Osteoblast (primary cell): ENCODE measurements at regions not wholly inside any gene's neighbourhood (a gene's known extent, or its start where the extent isn't known, plus 50 kb on each side); places are given as distances from the start of the nearest gene placed in this dataset.

Experiments used
- DNase-seq: peaks from one replicate; pipeline ENCODE4 v3.0.0; 2011; ENCODE audit warnings: low spot score, mixed read lengths; ENCODE audit not compliant: insufficient read length; ENCODE audit errors: missing footprints
- H2AFZ ChIP-seq: 2 replicates; pipeline ENCODE4 v1.6.0; 2011; ENCODE audit warnings: mild to moderate bottlenecking, low read length
- H3K27ac ChIP-seq: 2 replicates; pipeline ENCODE4 v1.5.1; 2011; ENCODE audit warnings: mild to moderate bottlenecking, low read depth, low read length, moderate library complexity
- H3K27me3 ChIP-seq: 2 replicates; pipeline ENCODE4 v1.6.0; 2012; ENCODE audit warnings: mild to moderate bottlenecking, control low read depth, inconsistent platforms, low read length, moderate library complexity; ENCODE audit not compliant: insufficient read depth
- H3K36me3 ChIP-seq: 2 replicates; pipeline ENCODE4 v1.5.1; 2011; ENCODE audit warnings: mild to moderate bottlenecking, low read length, control low read depth, moderate library complexity; ENCODE audit not compliant: insufficient read depth
- H3K4me1 ChIP-seq: 2 replicates; pipeline ENCODE4 v1.5.1; 2011; ENCODE audit warnings: mild to moderate bottlenecking, low read length, control low read depth, moderate library complexity; ENCODE audit not compliant: insufficient read depth
- H3K4me2 ChIP-seq: 2 replicates; pipeline ENCODE4 v1.6.0; 2011; ENCODE audit warnings: mild to moderate bottlenecking, low read length; ENCODE audit not compliant: insufficient read depth
- H3K4me3 ChIP-seq: fragments of 200-600 bp; sonication (generic); 3 replicates; pipeline ENCODE4 v1.5.1; 2012; ENCODE audit warnings: mild to moderate bottlenecking, low read length, inconsistent platforms; ENCODE audit not compliant: insufficient read depth
- H3K79me2 ChIP-seq: 2 replicates; pipeline ENCODE4 v1.6.0; 2012; ENCODE audit warnings: mild to moderate bottlenecking, low read length, control low read depth, inconsistent platforms; ENCODE audit not compliant: insufficient read depth
- H3K9me3 ChIP-seq: 2 replicates; pipeline ENCODE4 v1.5.1; 2011; ENCODE audit warnings: low read depth, low read length, control low read depth
- H4K20me1 ChIP-seq: 2 replicates; pipeline ENCODE4 v1.6.0; 2012; ENCODE audit warnings: mild to moderate bottlenecking, low read length, control low read depth; ENCODE audit not compliant: insufficient read depth
- TF ChIP-seq, protein P1 (sequence below): IDR thresholded peaks from 2 replicates; pipeline ENCODE4 v1.5.1; 2011; ENCODE audit warnings: mild to moderate bottlenecking, low read depth, low read length, moderate library complexity; ENCODE audit errors: extremely low read depth

- Histone ChIP-seq H3K36me3 (no peaks in the 10 kb centered on the region), H4K20me1 (peaks cover 7% of the 10 kb centered on the region), H2AFZ (no peak overlapping the region), H3K4me2 (no peak overlapping the region), H3K79me2 (no peaks in the 10 kb centered on the region), H3K27me3 (peaks cover 23% of the 10 kb centered on the region), H3K4me1 (no peaks in the 10 kb centered on the region), H3K9me3 (no peaks in the 10 kb centered on the region), H3K27ac (no peak overlapping the region), H3K4me3 (no peak overlapping the region)
- no peak for DNase-seq
- TF ChIP-seq, protein P1, sequence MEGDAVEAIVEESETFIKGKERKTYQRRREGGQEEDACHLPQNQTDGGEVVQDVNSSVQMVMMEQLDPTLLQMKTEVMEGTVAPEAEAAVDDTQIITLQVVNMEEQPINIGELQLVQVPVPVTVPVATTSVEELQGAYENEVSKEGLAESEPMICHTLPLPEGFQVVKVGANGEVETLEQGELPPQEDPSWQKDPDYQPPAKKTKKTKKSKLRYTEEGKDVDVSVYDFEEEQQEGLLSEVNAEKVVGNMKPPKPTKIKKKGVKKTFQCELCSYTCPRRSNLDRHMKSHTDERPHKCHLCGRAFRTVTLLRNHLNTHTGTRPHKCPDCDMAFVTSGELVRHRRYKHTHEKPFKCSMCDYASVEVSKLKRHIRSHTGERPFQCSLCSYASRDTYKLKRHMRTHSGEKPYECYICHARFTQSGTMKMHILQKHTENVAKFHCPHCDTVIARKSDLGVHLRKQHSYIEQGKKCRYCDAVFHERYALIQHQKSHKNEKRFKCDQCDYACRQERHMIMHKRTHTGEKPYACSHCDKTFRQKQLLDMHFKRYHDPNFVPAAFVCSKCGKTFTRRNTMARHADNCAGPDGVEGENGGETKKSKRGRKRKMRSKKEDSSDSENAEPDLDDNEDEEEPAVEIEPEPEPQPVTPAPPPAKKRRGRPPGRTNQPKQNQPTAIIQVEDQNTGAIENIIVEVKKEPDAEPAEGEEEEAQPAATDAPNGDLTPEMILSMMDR: no peak
Observed at GRCh38 chrX:69320116-69320515, 154.9 kb upstream of the PJA1 start.

DNA sequence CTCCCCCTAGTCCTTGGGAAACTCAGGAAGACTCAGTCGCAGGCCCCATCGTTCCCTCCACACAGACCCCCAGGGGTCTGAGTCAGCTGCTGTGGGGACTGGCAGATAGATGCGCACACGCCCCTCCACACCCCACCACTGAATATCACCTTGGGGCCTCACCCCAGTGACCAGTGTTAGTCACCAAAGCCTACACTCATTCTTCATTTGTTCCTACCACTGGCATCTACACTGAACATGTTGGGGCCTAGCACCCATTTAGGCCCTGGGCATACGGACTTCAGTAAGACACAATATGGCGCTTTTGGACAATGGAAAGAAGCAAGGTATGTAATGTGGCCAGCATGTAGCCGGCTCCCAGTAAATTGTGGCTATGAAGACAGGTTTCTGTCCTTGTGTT is 154.1 kb upstream of the PJA1 start:
- TF ChIP-seq, protein P1: no peak
- Histone ChIP-seq H3K9me3 (no peaks in the 10 kb centered on the region), H2AFZ (no peak overlapping the region), H3K4me2 (no peak overlapping the region), H3K27me3 (peaks cover 23% of the 10 kb centered on the region), H3K27ac (no peak overlapping the region), H3K79me2 (no peaks in the 10 kb centered on the region), H3K4me1 (no peaks in the 10 kb centered on the region), H3K4me3 (no peak overlapping the region), H3K36me3 (no peaks in the 10 kb centered on the region), H4K20me1 (peaks cover 7% of the 10 kb centered on the region)
- DNase-seq: no peak

DNA sequence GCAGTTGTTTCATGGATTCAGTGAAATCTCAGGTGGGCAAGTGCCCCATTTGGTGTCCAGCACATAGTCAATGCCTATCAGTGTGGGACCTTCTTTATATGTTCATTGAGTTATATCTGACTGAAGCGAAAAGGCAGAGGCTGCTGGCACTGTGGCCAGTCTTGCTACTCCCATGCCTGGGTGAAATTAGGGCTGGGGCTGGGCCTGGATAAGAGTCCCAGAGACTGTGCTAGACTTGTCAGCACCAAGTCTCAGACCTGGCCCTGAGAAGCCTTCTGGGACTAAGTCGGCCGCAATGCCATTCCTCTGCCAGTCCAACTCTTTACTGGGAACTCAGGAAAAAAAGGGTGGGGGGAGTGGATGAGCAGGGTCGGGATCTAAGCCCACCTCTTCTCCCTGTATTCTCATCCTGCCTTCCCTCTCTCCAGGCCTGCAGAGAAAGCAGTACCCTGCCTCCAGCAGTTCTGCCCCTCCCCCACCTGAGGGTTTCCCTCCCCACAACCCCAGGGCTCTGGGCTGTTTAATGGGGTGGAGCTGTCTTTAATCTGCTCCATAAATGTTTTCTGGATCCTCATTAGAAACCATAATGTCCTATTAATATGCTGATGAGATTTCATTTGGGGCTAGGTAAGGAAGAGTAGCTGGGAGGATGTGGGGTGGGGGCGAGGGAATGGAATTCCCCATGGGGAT is 153.5 kb upstream of the PJA1 start:
- H3K36me3 ChIP-seq: no peaks in the 10 kb centered on the region
- H3K27ac ChIP-seq: no peak overlapping the region
- no peaks in the 10 kb centered on the region for H3K9me3 ChIP-seq
- no peaks in the 10 kb centered on the region for H3K4me1 ChIP-seq
- peaks cover 23% of the 10 kb centered on the region for H3K27me3 ChIP-seq
- no peaks in the 10 kb centered on the region for H3K79me2 ChIP-seq
- TF ChIP-seq, protein P1: no peak
- H4K20me1 ChIP-seq: peaks cover 7% of the 10 kb centered on the region
- no peak overlapping the region for H2AFZ ChIP-seq
- no peak for DNase-seq
- H3K4me2 ChIP-seq: no peak overlapping the region
- no peak overlapping the region for H3K4me3 ChIP-seq

- DNase-seq: no peak
- H4K20me1 ChIP-seq: peaks cover 7% of the 10 kb centered on the region
- H3K79me2 ChIP-seq: no peaks in the 10 kb centered on the region
- H3K27me3 ChIP-seq: peaks cover 30% of the 10 kb centered on the region
- no peaks in the 10 kb centered on the region for H3K36me3 ChIP-seq
- no peaks in the 10 kb centered on the region for H3K9me3 ChIP-seq
- no peak overlapping the region for H2AFZ ChIP-seq
- H3K4me1 ChIP-seq: no peaks in the 10 kb centered on the region
- no peak overlapping the region for H3K4me3 ChIP-seq
- TF ChIP-seq, protein P1: no peak
- H3K27ac ChIP-seq: no peak overlapping the region
- H3K4me2 ChIP-seq: no peak overlapping the region
Observed at GRCh38 chrX:69317721-69318120, 152.5 kb upstream of the PJA1 start.
